GM23248 (cell line): ENCODE measurements at regions not wholly inside any gene's neighbourhood (a gene's known extent, or its start where the extent isn't known, plus 50 kb on each side); places are given as distances from the start of the nearest gene placed in this dataset.

Source experiments
- DNase-seq: peaks from one replicate; pipeline ENCODE4 v3.0.0-alpha.2; 2015
- H2AFZ ChIP-seq: fragments of 200-600 bp; sonication (generic); 2 replicates; pipeline ENCODE4 v1.6.1; 2016; ENCODE audit warnings: antibody characterized with exemption
- H3F3A ChIP-seq: fragments of 200-600 bp; sonication (generic); 2 replicates; pipeline ENCODE4 v1.6.1; 2016; ENCODE audit warnings: mild to moderate bottlenecking, antibody characterized with exemption, mixed run types; ENCODE audit not compliant: insufficient read depth
- H3K27ac ChIP-seq: fragments of 200-600 bp; sonication (generic); 2 replicates; pipeline ENCODE4 v1.5.1; 2016; ENCODE audit warnings: mild to moderate bottlenecking
- H3K27me3 ChIP-seq: fragments of 200-600 bp; sonication (generic); replicated peaks from 2 replicates; pipeline ENCODE4 v1.6.1; 2016; ENCODE audit warnings: mild to moderate bottlenecking; ENCODE audit not compliant: insufficient read depth
- H3K36me3 ChIP-seq: fragments of 200-600 bp; sonication (generic); 2 replicates; pipeline ENCODE4 v1.6.1; 2016; ENCODE audit warnings: low read depth, mild to moderate bottlenecking
- H3K4me1 ChIP-seq: fragments of 200-600 bp; sonication (generic); 2 replicates; pipeline ENCODE4 v1.6.1; 2016; ENCODE audit warnings: mild to moderate bottlenecking; ENCODE audit not compliant: insufficient read depth
- H3K4me2 ChIP-seq: fragments of 200-600 bp; sonication (generic); one replicate; pipeline ENCODE4 v1.6.1; 2016; ENCODE audit warnings: mild to moderate bottlenecking; ENCODE audit not compliant: unreplicated experiment
- H3K4me3 ChIP-seq: fragments of 200-600 bp; sonication (generic); 2 replicates; pipeline ENCODE4 v1.5.1; 2016; ENCODE audit warnings: mild to moderate bottlenecking
- H3K79me2 ChIP-seq: fragments of 200-600 bp; sonication (generic); 2 replicates; pipeline ENCODE4 v1.6.1; 2016; ENCODE audit warnings: mild to moderate bottlenecking; ENCODE audit not compliant: insufficient read depth
- H3K9ac ChIP-seq: fragments of 200-600 bp; sonication (generic); 2 replicates; pipeline ENCODE4 v1.6.1; 2016; ENCODE audit warnings: mild to moderate bottlenecking
- H3K9me2 ChIP-seq: fragments of 200-600 bp; sonication (generic); 2 replicates; pipeline ENCODE4 v1.6.1; 2016; ENCODE audit warnings: mixed run types, mild to moderate bottlenecking, moderate library complexity; ENCODE audit not compliant: insufficient read depth
- H3K9me3 ChIP-seq: fragments of 200-600 bp; sonication (generic); one replicate; pipeline ENCODE4 v1.6.1; 2017; ENCODE audit warnings: low read depth
- H4K20me1 ChIP-seq: fragments of 200-600 bp; sonication (generic); 2 replicates; pipeline ENCODE4 v1.6.0; 2016; ENCODE audit not compliant: insufficient read depth
- EZH2 ChIP-seq: fragments of 200-600 bp; sonication (generic); IDR thresholded peaks from 2 replicates; pipeline ENCODE4 v1.6.1; 2018; ENCODE audit warnings: antibody characterized with exemption, mild to moderate bottlenecking; ENCODE audit not compliant: insufficient read depth, poor library complexity, severe bottlenecking
- EZH2phosphoT487 ChIP-seq: fragments of 200-600 bp; sonication (generic); IDR thresholded peaks from 2 replicates; pipeline ENCODE4 v1.6.1; 2018; ENCODE audit warnings: antibody characterized with exemption, moderate library complexity, mild to moderate bottlenecking, low read depth; ENCODE audit not compliant: insufficient read depth
- WGBS, 2 experiments: methylation state at CpG; one replicate each; pipeline ENCODE4 v1.1.6; 2015 to 2017; ENCODE audit warnings: low lambda C conversion rate in 2 of 2, low coverage in 1 of 2; ENCODE audit errors: missing lambda C conversion rate in 2 of 2; 5-methylcytosine and 5-hydroxymethylcytosine counted together
- in situ Hi-C: fragments of 300-500 bp; cut with MboI; formaldehyde crosslinking; loops from 2 replicates; pipeline ENCODE4 v1.15.0; 2020

DNA sequence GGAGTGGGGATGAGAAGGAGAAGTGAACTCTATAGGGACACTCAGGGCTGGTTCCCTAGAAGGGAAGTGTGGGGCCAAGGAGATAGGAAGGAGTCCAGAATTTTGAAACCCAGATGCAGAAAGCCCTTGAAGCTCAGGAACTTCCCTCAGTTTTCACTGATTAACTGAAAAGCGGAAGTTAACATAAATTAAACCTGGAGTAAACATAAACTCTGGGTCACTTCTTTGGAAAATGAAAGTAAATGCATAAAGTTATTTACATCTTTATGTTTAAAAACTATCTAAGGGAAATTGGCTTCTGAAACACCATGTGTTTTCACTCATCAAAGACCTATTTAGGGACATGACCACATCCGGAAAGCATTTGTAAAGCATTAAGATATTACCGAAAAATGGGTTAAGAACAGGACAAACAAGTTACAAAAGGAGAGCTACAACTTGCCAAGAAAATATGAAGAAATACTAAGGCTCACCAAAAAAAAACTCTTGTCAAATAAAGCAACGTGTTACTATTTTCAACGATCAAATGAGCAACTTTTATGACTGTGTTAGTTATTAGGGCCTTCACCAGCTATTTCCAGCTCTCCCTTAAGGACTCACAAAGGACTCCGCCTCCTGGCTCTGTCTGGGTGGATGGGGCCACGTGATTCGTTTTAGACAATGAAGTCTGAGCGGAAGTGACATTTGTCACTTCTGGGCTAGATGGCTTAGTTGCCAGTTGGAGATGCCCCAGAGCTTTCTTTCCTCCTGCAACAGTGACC, 439.1 kb upstream of the ZNF507 start:
- no peak overlapping the region for H3K27ac ChIP-seq
- no peaks in the 10 kb centered on the region for H3F3A ChIP-seq
- H3K79me2 ChIP-seq, result no peaks in the 10 kb centered on the region
- H3K9ac ChIP-seq, result no peak overlapping the region
- peak; percentile 0 for DNase-seq
- H3K27me3 ChIP-seq, result no peaks in the 10 kb centered on the region
- H4K20me1 ChIP-seq, result no peaks in the 10 kb centered on the region
- H3K9me2 ChIP-seq, result no peaks in the 10 kb centered on the region
- in situ Hi-C loops, result no loop called here
- no peak overlapping the region for H3K4me2 ChIP-seq
- no peak overlapping the region for H2AFZ ChIP-seq
- no peak overlapping the region for H3K4me3 ChIP-seq
- 6 to 8% methylated on average over 9 of the region's 9 CpGs for WGBS, 2 experiments
- no peaks in the 10 kb centered on the region for H3K36me3 ChIP-seq
- no peak for TF ChIP-seq EZH2phosphoT487
- TF ChIP-seq EZH2, result no peak
- H3K4me1 ChIP-seq, result no peaks in the 10 kb centered on the region
- no peaks in the 10 kb centered on the region for H3K9me3 ChIP-seq

- DNase-seq, result no peak
Observed at GRCh38 chr19:31907661-31908060, 437.7 kb upstream of the ZNF507 start.

DNA sequence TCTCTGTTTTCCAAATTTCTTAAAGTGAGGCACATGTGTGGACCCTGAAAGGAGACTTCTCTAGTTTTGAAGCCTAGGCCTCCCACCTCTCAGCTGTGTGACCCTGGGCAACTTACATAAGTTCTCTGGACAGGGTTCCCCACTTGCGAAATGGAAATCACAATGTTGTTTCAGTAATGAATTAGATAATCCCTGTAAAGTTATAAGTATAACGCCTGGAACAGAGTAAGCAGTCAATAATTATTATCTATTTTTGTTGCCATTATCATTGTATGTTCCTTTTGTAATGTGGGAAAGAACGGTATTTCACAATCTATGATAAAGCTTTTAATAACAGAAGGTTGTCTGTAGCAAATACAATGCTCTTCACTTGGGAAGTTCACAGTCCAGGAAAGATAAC, 437.3 kb upstream of the ZNF507 start:
- in situ Hi-C loops, result no loop called here
- 50 to 57% methylated on average over 3 of the region's 3 CpGs for WGBS, 2 experiments

More at GRCh38 chr19:31907661-31908060, 437.7 kb upstream of the ZNF507 start:
- no peaks in the 10 kb centered on the region for H3K79me2 ChIP-seq
- no peaks in the 10 kb centered on the region for H3K27me3 ChIP-seq
- no peak overlapping the region for H2AFZ ChIP-seq
- H3F3A ChIP-seq, result no peaks in the 10 kb centered on the region
- H4K20me1 ChIP-seq, result no peaks in the 10 kb centered on the region
- no peak overlapping the region for H3K27ac ChIP-seq
- H3K4me2 ChIP-seq, result no peak overlapping the region
- no peak overlapping the region for H3K9ac ChIP-seq
- no peak for TF ChIP-seq EZH2
- TF ChIP-seq EZH2phosphoT487, result no peak
- in situ Hi-C loops, result no loop called here
- no peak overlapping the region for H3K4me3 ChIP-seq
- no peaks in the 10 kb centered on the region for H3K9me2 ChIP-seq
- no peaks in the 10 kb centered on the region for H3K4me1 ChIP-seq
- 0 to 5% methylated on average over 1 of the region's 1 CpG for WGBS, 2 experiments
- no peaks in the 10 kb centered on the region for H3K36me3 ChIP-seq
- no peaks in the 10 kb centered on the region for H3K9me3 ChIP-seq

DNA sequence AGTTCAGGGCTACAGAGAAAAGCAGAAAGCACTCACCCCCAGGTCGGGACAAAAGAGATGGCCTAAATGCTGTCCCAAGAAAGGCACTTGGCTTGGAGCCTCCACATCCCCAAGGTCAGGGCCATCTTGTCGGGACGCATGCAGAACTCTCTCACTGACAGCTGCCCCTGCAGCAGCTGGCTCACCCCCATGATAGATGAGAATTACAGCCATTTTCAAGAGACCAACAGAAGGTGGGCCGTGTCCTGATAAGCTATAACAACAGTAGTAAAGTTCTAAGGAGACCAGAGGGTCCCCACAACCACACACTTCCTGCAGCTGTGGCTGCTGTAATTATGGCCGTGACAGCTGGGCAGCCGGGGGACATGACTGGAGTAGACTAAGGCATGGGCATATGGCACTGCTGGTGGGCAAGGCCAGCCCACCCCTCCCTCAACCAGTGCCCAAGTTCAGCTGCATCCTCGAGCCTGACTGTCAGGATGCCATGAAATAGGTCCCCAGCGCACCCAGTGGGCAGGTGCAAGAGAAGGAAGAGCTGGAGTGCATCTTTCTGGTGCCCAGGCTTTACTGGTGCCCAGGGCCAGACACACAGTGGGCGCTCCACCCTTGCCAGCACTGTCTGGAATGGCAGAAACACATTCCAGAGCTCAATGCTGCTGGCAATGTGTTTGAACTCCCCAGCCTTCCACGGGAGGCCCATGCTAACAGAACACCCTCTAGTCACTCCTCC, 436.7 kb upstream of the ZNF507 start:
- H3K4me1 ChIP-seq, result no peaks in the 10 kb centered on the region
- no peak overlapping the region for H3K27ac ChIP-seq
- no peak overlapping the region for H3K4me2 ChIP-seq
- no peaks in the 10 kb centered on the region for H3K27me3 ChIP-seq
- DNase-seq, result no peak
- no peaks in the 10 kb centered on the region for H3K9me2 ChIP-seq
- H3F3A ChIP-seq, result no peaks in the 10 kb centered on the region
- no peaks in the 10 kb centered on the region for H4K20me1 ChIP-seq
- H2AFZ ChIP-seq, result no peak overlapping the region
- no peak overlapping the region for H3K4me3 ChIP-seq
- in situ Hi-C loops, result no loop called here
- H3K9me3 ChIP-seq, result no peaks in the 10 kb centered on the region
- WGBS, 2 experiments, result 30 to 35% methylated on average over 10 of the region's 10 CpGs
- TF ChIP-seq EZH2 (no peak), EZH2phosphoT487 (no peak)
- H3K36me3 ChIP-seq, result no peaks in the 10 kb centered on the region
- H3K9ac ChIP-seq, result no peak overlapping the region
- H3K79me2 ChIP-seq, result no peaks in the 10 kb centered on the region

More for the DNA sequence above, 437.3 kb upstream of the ZNF507 start:
- H3K9ac ChIP-seq, result no peak overlapping the region
- H3K4me1 ChIP-seq, result no peaks in the 10 kb centered on the region
- no peak for TF ChIP-seq EZH2phosphoT487
- TF ChIP-seq EZH2, result no peak
- H3K79me2 ChIP-seq, result no peaks in the 10 kb centered on the region
- H3K27ac ChIP-seq, result no peak overlapping the region
- DNase-seq, result no peak
- H2AFZ ChIP-seq, result no peak overlapping the region
- H3F3A ChIP-seq, result no peaks in the 10 kb centered on the region
- no peaks in the 10 kb centered on the region for H3K27me3 ChIP-seq
- H3K9me2 ChIP-seq, result no peaks in the 10 kb centered on the region
- no peaks in the 10 kb centered on the region for H4K20me1 ChIP-seq
- H3K36me3 ChIP-seq, result no peaks in the 10 kb centered on the region
- no peaks in the 10 kb centered on the region for H3K9me3 ChIP-seq
- H3K4me2 ChIP-seq, result no peak overlapping the region
- no peak overlapping the region for H3K4me3 ChIP-seq
